ENCODE measurements at regions not wholly inside any gene's neighbourhood (a gene's known extent, or its start where the extent isn't known, plus 50 kb on each side); places are given as distances from the start of the nearest gene placed in this dataset.
"Not testable (repeated sequence)": the region's sequence is repeated elsewhere in the genome, so short reads cannot be mapped to it uniquely, and the experiment has no call there.

DNA sequence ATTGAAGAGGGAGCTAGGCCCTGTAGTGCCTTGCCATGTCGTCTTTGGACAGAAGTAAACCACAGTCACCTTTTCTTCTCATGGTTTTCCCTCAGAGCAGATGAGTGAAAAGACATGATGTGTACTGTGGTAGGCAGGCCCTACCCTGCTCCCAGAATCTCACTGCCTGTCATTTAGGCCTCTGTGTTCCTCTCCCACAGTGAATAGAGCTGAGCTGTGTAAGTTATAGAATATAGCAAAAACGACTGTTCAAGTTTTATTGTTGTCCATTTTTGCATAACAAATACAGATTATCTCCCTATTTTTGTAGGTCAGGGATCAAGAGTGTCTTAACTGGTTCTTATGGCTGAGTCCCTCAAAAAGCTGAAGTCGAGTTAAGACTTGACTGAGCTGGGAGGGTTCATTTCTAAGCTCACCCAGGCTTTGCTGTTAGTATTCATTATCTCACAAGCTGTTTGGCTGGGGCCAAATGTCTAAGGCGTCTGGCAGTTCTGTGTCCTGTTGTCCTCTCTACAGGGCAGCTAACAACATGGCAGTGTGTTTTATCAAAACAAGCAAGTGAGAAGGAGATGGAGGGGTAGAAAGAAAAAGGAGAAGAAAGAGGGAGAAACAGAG lies 780.9 kb upstream of the POM121L12 start:
- DNase-seq: no peak

DNA sequence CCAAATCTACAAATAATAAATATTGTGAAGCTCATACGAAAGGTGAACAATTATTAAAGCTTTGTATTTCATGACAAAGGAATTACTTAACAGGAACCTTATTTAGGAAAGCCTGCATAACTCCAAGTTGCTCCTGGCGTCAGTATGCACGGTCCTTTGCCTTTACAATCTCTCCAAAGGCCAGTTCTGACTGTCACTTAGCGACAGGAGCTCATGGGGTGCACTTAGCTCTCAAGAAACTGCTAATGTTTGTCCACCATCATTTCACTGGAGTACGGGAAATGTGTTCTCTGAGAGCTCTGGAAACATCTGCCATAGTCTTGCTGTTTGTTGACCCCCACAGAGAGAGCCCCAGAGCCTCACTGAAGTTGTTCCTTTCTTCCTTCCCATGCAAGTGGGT lies 781.5 kb upstream of the POM121L12 start:
- DNase-seq: no peak

DNA sequence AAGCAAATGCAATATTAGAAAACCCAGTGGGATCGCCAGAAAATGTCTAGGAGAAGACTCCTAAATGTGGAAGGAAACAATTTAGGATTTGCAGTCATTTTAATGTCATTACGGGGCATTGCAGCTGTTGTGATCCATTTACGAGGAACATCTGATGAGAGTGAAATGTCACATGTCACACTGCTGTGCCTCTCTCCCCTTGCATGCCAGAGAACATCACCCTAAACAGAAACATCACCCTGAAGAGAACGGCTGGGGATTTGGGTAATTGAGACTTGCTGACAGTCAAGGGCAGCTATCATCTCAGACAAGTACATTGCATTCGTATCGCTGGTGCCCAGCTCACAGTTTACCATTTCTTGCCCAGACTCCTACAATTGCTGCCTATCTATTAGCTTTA lies 785.7 kb upstream of the POM121L12 start:
- peak; percentile 41 for DNase-seq

DNA sequence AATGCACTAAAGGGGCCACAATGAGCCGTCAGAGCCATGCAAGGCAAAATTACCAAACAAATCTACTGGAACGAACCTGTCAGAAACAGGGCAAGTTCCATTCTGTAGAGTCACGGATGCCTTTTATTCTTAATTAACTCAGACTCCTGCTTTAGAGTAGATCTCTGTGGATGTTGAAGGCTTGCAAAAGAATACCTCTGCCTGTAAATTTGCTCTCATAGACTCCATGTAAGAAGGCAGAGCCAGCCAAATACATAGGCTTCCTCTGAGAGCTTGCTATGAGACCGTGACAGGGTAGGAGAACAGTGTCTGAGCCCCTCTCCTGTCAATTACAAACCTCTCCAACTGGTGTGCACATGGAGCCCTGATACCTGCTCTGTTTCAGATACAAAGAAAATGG lies 787.9 kb upstream of the POM121L12 start:
- DNase-seq: no peak

DNA sequence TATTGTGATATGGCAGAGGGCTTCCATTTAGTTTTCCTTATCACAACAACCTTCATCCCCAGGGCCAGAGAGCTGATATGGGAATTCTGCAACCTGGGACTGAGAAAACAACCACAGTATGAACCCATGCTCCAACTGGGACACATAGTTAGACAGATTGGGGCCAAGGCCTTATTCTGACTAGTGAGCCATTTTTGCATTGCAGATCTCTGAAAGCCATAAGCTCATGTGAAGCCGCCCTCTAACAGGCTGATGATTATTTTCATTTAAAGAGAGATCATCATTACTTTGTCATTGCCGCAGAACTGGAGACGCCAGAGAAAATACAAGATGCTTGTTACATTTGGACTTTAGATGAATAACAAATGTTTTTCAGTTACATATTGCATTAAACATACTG lies 791.7 kb upstream of the POM121L12 start:
- no peak for DNase-seq

DNA sequence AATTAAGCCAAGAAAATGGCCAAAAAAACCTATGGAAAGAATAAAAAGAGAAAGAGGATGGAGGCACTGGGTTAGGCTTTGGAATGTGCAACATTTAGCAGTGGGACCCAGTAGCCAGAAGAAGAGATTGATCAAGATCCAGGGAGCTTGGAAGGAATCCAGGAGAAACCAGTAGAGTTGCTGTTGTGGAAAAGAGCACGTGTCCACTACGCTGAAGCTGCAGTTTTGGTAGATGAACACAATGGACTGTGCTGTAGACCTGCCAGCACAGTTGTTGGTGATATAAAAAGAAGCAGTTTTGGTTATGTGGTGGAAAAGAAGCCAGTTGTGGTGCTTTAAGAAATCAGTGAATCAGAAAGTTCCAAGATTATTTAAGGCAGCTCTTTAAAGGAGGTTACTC lies 802.2 kb upstream of the POM121L12 start:
- no peak for DNase-seq

DNA sequence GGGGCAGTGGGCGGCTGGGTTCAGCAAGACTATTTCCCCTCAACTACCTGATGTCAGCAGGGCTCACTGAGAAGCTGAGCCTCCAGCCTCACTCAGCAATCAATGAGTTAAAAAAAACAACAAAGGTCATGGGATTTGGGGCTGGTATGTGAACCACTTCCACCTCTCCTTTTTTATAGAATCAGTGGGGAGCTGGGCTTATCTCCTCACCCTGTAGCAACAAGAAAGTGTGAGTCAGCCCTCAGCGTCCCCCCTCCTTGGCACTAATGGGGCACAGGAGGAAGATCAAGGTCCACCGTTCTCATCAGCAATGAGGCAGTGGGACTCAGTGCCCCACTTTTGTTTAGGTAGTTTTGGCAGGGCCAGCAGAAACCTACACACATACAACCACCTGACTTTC lies 823.5 kb upstream of the POM121L12 start:
- DNase-seq: no peak

DNA sequence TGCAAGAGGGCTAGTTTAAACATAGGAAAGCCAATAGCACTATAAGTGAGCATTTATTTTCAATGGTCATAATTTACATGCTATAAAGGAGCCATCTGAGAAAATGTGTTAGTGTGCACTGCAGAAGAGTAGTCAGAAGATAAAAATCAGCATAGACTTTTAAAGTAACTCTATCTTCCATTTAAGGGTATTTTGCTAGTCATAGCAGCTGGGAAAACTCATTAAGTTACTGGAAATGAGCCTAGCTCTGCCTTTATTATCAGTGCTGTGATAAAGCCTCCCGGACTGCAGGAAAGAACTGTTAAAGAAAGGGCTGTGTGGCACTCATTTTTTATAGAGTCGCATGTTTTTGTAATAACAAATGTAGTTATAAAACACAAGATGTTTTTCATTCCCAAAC lies 825.8 kb upstream of the POM121L12 start:
- no peak for DNase-seq

DNA sequence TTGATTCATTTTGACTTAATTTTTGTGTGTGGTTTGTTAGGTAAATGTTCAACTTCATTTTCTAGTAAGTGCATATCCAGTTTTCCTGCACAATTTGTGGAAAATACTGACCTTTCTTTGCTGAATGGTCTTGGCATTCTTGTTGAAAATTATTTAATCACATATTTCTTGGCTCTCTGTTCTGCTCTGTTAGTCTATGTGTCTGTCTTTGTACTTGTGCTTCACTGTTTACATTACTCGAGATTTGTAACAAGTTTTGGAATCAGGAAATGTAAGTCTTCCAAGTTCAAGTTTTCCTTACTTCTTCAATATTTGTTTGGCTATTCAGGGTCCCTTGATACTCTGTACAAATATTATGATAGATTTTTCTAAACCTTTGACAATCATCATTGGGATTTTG lies 838.2 kb upstream of the POM121L12 start:
- no peak for DNase-seq

DNA sequence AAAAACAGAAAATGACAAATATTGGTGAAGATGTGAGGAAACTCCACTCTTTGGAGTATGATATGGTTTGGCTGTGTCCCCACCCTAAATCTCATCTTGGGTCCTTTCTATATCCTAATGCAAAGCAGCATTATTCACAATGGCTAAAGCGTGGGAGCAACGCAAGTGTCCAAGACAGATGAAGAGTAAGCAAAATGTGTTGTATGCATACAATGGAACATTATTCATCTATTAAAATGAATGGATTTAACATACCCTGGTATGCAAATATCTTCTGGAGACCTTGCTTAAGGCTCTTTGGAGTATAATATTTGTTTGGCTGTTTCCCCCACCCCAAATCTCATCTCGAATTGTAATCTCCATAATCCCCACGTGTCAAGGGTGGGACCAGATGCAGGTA lies 839.8 kb upstream of the POM121L12 start:
- DNase-seq: no peak

DNA sequence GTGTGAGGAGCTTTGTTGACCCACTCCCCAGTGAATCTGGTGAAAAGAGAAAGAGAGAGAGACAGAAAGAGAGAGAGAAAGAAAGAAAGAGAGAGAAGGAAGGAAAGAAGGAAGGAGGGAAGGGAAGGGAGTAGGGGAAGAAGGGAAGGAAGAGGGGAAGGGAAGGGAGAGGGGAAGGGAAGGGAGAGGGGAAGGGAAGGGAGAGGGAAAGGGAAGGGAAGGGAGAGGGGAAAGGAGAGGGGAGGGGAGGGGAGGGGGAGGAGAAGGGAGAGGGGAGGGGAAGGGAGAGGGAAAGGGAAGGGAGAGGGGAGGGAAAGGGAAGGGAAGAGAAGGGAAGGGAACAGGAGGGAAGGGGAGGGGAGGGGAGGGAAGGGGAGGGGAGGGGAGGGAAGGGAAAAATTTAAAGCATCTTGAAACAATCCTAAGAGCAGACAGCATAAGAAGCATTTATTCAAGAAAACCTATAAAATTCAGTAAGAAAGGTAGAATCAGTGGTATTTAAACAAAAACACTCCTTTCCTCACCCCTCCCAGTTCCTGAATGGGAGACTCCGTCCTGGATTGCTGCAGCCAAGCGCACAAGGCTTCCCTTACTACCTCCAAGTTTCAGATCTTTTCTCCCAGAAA lies 846.2 kb upstream of the POM121L12 start:
- DNase-seq: no peak

DNA sequence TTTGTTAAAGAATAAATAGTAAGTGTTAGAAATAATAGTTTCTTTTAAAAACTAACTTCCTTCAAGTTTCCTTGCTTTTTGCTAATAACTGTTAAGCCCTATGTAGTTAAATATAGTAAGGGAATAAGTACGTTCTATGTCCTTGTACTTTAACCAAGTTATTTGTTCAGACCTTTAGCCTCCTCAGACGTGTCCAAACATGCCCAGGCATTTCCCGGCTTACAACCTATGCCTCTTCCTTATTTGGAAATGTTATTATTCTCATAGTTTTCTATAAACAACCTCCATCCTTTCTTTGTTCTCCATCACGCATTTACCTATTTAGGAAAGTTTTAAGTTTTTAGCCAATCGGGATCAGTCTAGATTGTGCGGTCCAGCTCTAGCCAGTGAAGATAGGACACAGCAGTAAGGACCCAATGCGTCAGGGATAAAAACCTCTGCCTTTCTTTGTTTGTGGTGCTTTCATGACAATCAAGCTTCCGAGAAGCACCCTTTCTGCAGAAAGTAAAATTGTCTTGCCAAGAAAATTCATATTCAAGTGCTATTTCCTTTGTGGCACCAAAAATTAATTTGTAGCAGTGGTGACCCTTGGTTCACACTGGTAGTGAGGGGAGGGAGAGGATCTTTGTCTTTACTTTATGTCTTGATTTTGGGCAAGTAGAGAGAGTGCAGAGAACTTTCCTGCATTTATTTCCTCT lies 851.3 kb upstream of the POM121L12 start:
- DNase-seq: no peak

DNA sequence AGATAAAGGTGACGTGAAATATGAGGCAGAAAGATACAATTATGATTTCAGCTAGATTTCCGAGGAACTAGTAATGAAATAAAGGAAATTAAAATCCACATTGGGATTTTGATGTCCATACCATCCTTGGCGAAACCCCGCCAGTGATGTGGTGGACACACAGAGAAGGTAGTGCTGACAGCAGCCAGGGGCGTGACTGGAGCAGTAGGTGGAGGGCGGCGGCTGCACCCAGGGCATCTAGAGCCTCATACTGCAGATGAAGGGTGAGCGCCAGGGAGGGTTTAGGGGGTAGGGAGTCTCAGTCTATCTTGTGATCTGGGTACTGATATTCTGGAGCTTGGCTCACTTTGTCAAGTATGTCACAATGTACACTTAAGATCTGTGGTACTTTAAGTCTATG lies 855.5 kb upstream of the POM121L12 start:
- no peak for DNase-seq

DNA sequence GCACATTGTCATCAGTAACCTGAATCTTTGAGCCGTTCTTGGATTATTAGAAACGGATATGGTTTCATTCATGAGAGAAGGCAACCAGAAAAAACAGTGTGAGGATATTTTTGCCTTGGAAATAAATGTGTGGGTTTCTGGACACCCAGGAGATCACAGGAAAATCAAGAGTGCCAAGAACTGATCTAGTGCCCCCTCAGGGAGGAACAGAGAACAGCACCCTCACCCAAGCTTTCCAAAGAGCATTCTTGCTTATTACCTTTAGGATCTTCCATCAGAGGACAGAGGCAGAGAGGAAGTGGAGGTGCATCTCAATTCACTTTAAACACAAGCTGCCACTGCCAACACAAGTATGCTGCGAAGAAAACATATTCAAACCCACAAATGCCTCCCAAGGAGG lies 851.5 kb upstream of the COBL start:
- DNase-seq: no peak

DNA sequence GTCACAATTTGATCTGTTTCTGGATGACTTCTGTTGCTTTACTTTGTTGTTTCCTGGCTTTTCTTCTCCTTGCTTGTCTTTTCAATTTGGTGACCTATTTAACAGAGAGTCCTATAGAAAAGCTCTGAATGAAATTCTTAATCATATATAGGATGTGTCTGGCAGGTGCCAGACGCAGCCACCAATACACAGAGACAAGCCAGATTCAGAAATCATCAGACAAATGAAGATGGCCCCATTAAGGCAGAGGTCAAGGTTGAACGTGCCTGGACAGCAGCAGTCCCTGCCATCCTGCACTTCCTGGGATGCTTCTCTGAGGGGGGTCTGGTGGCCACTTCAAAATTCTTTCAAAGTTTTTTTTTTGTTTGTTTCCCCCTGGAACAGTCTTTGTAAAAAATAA lies 846.7 kb upstream of the COBL start:
- no peak for DNase-seq

DNA sequence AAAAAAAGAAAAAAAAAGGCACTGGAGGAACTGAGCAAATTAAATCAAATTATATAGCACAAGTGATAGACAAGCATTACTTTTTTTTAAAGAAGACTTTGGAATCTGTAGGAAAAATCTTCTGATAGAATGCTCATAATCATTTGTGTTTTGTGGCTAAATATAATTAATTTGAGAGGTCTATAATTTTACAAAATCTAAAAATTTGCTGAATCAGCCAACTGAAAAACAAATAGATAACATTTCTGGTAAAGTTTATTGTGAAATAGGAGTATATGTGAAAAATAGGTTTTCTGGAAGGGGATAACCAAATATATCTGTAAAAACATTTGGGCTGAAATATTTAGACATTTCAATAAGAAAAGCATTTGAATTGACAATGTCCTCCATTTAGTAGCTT lies 844.9 kb upstream of the COBL start:
- DNase-seq: no peak

DNA sequence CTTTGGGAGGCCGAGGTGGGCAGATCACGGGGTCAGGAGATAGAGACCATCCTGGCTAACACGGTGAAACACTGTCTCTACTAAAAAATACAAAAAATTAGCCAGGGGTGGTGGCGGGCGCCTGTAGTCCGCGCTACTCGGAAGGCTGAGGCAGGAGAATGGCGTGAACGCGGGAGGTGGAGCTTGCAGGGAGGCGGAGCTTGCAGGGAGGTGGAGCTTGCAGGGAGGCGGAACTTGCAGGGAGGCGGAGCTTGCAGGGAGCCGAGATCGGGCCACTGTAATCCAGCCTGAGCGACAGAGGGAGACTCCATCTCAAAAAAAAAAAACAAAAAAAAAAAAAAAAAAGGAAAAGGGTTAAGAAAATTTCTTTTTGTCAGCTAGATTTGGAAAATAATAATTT lies 842.8 kb upstream of the COBL start:
- DNase-seq: not testable (repeated sequence)

DNA sequence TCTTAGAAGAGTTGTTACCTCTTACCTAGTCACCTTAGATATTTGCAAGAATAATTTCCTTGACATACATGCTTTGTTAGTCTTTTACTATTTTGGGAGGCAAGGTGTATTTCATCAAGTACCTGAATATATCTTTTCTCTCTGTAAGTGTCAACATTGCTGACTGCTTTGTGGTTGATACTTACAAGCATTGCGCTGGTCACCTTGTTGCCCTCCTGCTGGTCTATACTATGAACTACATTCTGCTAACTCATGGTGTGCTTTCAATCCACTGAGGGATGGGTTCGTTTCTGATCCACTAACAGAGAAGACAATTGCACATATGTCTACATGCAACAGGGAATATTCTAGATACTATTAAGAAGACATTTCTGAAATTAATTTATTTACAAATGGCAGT lies 837.8 kb upstream of the COBL start:
- DNase-seq: no peak

DNA sequence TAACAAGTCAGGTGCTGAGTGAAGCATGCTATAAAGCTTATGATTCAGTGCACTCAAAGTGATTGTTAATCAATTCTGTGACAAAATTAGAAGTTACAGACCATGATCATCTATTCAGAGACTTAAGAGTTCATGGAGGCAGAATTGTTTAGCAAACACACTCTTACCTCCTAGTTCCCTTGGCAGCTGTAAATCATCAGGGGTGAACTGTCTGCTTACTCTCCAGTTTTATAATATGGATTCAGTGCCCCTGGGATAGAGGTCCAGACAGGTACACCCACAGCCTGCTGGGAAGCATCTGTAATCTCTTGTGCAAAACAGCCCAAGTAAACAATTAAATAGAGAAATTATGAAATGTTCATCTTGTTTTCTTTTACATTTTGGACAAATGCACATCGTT lies 835.0 kb upstream of the COBL start:
- DNase-seq: no peak

DNA sequence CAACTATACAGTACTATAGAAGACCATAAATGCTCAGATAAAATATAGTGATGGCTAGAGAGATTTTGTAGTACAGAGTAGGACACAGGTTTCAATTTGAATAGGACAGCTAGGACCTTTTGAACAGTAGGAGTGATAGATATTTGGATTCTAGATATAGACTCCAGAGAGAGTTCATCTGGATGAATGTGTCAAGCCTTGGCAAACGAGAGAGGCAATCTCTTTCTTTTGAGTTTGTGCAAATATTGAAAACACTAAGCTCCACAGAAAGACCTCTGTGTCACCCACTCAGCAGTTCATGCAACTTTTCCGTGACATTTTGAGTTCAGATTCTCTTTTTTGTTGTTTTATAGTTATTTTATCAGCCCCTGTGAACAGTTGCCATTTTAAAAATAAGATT lies 834.3 kb upstream of the COBL start:
- DNase-seq: no peak

DNA sequence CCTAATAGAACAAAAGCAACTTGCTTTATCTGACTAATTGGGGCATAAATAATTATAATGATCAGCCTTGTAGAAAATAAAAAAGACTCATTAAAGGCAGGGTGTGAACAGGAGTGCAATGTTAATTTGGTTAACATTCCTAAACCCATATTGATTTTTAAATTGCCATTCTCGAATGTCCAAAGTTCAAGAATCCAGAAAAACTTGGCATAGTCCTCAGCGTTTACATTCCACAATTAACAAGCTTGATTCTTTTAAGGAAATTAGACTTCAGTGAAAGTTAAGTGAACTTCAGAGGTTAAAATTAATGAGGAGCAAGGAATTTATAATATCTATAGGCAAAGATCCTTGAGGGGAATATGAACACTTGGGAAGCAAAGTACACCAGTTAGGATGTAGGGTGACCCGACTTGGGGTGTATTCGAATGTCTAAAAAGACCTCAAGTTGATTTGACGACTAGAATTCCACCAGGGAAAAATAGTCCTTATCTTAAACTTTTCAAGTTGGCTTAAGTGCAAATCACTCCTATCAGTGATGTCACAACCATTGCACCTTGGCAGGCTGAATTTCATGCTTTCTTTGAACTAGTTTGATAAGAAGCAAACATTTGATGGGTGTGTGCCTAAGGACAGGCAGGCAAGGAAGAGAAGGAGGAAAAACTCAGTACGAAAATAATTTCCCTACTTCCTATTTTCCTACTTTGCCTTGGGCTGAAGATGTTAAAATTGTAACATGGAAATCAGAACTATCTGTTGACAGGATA lies 830.4 kb upstream of the COBL start:
- no peak for DNase-seq

DNA sequence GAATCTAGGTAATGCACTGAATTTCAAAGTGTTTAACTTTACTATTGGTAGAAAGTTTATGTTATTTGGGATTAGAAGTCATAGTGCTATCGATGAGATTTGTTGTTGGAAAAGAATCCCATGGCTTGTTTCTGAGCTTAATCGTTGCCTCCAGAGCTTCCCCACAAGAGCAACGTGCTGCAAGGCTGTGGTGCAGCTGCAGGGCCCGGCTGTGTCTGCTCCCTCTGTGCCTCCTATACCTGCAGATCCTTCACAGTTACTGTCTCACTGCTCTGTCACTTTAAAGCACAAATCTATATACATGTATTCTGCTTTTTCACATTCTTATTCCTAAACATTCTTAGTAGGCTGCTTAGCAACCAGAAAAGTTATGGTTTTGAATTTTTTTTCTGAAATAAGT lies 826.6 kb upstream of the COBL start:
- DNase-seq: no peak

DNA sequence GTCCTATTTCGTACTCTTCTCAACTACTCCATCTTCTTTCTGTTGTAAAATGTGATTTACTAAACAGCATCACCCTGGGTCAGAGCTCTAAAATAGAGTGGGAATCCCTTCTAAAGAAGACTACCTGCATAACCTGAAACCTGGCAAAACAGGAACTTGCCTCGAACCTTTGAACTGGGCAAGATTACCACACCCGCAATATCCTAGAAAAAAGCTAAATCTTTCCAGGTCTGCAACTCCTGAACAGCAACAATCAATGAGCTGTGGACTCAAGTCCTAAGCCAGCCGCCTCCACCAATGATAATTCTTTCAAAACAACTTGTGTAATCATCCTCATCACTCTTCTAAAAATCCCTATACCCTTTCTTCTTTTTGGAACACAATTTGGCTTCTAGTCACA lies 824.2 kb upstream of the COBL start:
- no peak for DNase-seq

Measured in skin of body (tissue), 1 donor.